HEK293T (cell line): ENCODE measurements at regions not wholly inside any gene's neighbourhood (a gene's known extent, or its start where the extent isn't known, plus 50 kb on each side); places are given as distances from the start of the nearest gene placed in this dataset.

Experiments used
- CTCF ChIA-PET: fragments of 350-600 bp; formaldehyde crosslinking; extraction: SDS; loops from one replicate; lab custom pipeline; 2021; ENCODE audit warnings: antibody characterized with exemption, inconsistent platforms; lab: Yijun Ruan, JAX
- POLR2A ChIA-PET: fragments of 350-600 bp; formaldehyde crosslinking; extraction: SDS; loops from one replicate; lab custom pipeline; 2020; ENCODE audit warnings: antibody characterized with exemption, inconsistent platforms; lab: Yijun Ruan, JAX
- DNase-seq: peaks from one replicate; pipeline ENCODE4 v3.0.0; 2012; ENCODE audit warnings: mixed read lengths; ENCODE audit errors: extremely low spot score
- ARNT ChIP-seq: fragments of 450-650 bp; IDR thresholded peaks from 2 replicates; pipeline ENCODE4 v1.6.1; 2017; ENCODE audit warnings: mild to moderate bottlenecking
- BHLHE40 ChIP-seq: fragments of 450-650 bp; IDR thresholded peaks from 2 replicates; pipeline ENCODE4 v1.6.1; 2016; ENCODE audit warnings: mild to moderate bottlenecking, moderate library complexity, borderline replicate concordance
- CTBP1 ChIP-seq: fragments of 450-650 bp; IDR thresholded peaks from 2 replicates; pipeline ENCODE4 v1.6.1; 2016; ENCODE audit warnings: borderline replicate concordance
- ELF4 ChIP-seq: fragments of 450-650 bp; IDR thresholded peaks from 2 replicates; pipeline ENCODE4 v1.6.1; 2017; ENCODE audit warnings: antibody characterized with exemption
- FOXA1 ChIP-seq: fragments of 450-650 bp; IDR thresholded peaks from 2 replicates; pipeline ENCODE4 v1.6.1; 2016; ENCODE audit warnings: mild to moderate bottlenecking
- FOXK2 ChIP-seq: fragments of 450-650 bp; IDR thresholded peaks from 2 replicates; pipeline ENCODE4 v1.6.1; 2016; ENCODE audit warnings: mild to moderate bottlenecking
- FOXM1 ChIP-seq: fragments of 450-650 bp; IDR thresholded peaks from 2 replicates; pipeline ENCODE4 v1.6.1; 2017; ENCODE audit warnings: mild to moderate bottlenecking, borderline replicate concordance
- HDGF ChIP-seq: fragments of 450-650 bp; IDR thresholded peaks from 2 replicates; pipeline ENCODE4 v1.6.1; 2017; ENCODE audit warnings: antibody characterized with exemption, borderline replicate concordance
- L3MBTL2 ChIP-seq: fragments of 450-650 bp; conservative IDR thresholded peaks from 2 replicates; pipeline ENCODE4 v1.6.1; 2016; ENCODE audit warnings: mild to moderate bottlenecking
- LEF1 ChIP-seq: fragments of 450-650 bp; IDR thresholded peaks from 2 replicates; pipeline ENCODE4 v1.6.1; 2017; ENCODE audit warnings: mild to moderate bottlenecking, borderline replicate concordance
- NFRKB ChIP-seq: fragments of 450-650 bp; IDR thresholded peaks from 2 replicates; pipeline ENCODE4 v1.6.1; 2016; ENCODE audit warnings: mild to moderate bottlenecking, moderate library complexity
- SP1 ChIP-seq: fragments of 450-650 bp; IDR thresholded peaks from 2 replicates; pipeline ENCODE4 v1.6.1; 2017
- SUZ12 ChIP-seq: fragments of 450-650 bp; IDR thresholded peaks from 2 replicates; pipeline ENCODE4 v1.6.1; 2016; ENCODE audit warnings: mild to moderate bottlenecking
- TARDBP ChIP-seq: fragments of 450-650 bp; IDR thresholded peaks from 2 replicates; pipeline ENCODE4 v1.6.1; 2016
- ZNF384 ChIP-seq: fragments of 450-650 bp; IDR thresholded peaks from 2 replicates; pipeline ENCODE4 v1.6.1; 2016
- TF ChIP-seq, protein P1 (sequence below): fragments of 450-650 bp; IDR thresholded peaks from 2 replicates; pipeline ENCODE4 v1.6.1; 2016

DNA sequence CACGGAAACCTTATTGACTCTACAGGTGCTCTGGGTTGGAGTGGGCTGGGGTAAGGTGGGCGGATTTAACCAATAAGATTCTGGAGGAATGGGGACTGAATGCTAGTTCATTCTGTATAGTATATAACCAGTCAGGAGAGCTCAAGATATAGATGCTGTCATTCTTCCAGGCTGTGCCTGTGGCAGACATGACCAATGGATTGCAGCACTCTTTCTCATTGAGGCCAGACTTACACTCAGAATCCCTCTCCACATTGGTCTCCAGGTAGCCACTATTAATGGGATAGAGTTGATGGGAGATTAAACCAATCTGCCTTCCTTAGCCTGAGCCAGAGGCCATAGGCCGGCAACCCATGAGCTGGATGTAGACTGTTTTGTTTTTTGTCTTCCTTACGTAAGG, 82.8 kb upstream of the MEF2A start:
- TF ChIP-seq LEF1 (no peak), ZNF384 (no peak), ARNT (no peak), TARDBP (no peak), BHLHE40 (no peak), SUZ12 (no peak), FOXM1 (no peak), ELF4 (no peak), NFRKB (no peak), SP1 (no peak), FOXK2 (no peak), HDGF (no peak), CTBP1 (no peak), L3MBTL2 (no peak), FOXA1 (no peak)
- TF ChIP-seq, protein P1, sequence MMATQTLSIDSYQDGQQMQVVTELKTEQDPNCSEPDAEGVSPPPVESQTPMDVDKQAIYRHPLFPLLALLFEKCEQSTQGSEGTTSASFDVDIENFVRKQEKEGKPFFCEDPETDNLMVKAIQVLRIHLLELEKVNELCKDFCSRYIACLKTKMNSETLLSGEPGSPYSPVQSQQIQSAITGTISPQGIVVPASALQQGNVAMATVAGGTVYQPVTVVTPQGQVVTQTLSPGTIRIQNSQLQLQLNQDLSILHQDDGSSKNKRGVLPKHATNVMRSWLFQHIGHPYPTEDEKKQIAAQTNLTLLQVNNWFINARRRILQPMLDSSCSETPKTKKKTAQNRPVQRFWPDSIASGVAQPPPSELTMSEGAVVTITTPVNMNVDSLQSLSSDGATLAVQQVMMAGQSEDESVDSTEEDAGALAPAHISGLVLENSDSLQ = no peak
- no peak for DNase-seq
- POLR2A ChIA-PET = no interaction called here
- CTCF ChIA-PET = interaction anchor here (0.7 kb wide), 1 partner anchor 464 kb away, joined by 3 read pairs; no protein-coding TSS in a partner anchor

DNA sequence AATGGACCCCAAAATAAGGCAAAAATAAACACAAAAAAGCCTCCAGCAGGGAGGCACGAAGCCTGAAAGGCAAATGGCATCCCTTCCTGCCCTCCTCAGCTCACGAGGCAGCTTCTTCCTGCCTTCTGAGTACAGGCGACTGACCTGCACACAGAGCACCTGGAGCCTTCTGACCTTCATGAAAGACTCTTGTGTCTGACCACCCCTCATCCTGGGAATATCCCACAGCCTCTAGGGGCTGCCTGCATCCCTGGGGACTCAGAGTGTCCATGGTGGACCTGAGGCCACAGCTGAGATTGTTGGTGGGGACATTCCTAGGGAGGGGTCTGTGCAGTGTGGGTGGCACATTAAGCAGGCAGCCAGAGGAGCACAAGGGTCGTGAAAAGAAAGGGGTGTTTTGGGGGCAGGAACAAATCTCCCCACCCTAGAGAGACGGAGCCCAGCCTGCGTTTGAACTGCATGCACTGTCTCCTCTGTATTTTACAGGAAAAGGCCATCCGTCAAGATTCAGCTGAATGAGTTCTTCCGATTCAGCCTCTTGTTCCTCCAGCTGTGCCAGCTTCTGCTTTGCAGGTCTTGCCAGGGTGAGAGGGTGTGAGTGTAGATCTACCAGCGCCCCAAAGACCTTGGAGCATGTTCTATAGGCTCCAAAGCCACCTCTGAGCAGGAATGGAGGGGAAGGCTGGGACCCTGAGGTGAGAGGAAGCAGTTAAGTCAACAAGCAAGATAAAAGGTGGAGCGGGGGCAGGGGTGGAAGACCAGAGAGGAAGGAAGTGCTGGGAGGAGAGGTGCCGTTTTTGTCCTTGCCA, 80.4 kb upstream of the MEF2A start:
- TF ChIP-seq FOXK2 = no peak
- no peak for DNase-seq
- ChIA-PET CTCF (interaction anchor here (0.6 kb wide), 1 partner anchor 10 kb away, joined by 4 read pairs; no protein-coding TSS in a partner anchor), POLR2A (interaction anchor here (0.7 to 1.1 kb wide), 3 partner anchors 13 to 248 kb away, joined by 3 read pairs; partner anchors contain the start of gene LYSMD4)

DNA sequence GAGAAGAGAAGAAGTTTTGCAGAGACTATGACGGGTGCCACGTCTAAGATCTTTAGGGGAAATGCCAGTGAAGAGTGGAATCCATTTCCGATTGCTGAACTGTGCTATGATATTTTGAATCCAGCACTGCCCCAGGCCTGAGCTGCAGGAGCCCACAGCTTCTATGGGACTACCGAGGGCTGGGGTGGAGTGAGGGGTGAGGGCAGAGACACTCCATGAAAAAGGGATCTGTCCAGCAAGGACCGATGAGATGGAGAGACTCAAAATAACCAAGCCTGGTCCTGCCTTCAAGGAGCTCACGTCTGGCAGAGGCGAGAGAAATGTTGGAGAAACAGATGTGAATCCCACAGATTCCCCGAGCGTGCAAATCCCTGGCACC, 79.8 kb upstream of the MEF2A start:
- CTCF ChIA-PET = interaction anchor here (0.6 kb wide), 1 partner anchor 11 kb away, joined by 4 read pairs; no protein-coding TSS in a partner anchor
- TF ChIP-seq BHLHE40 (no peak), FOXM1 (no peak), ZNF384 (no peak), TARDBP (no peak), SP1 (no peak), FOXA1 (no peak), FOXK2 (no peak), ARNT (no peak), LEF1 (no peak), L3MBTL2 (no peak), ELF4 (no peak), NFRKB (no peak), HDGF (no peak), CTBP1 (no peak), SUZ12 (no peak)
- TF ChIP-seq, protein P1 = no peak
- no peak for DNase-seq
- POLR2A ChIA-PET = interaction anchor here (0.7 to 1.6 kb wide), 4 partner anchors 13 to 247 kb away, joined by 3 to 4 read pairs (median 3); partner anchors contain the start of genes LYSMD4 and MEF2A

DNA sequence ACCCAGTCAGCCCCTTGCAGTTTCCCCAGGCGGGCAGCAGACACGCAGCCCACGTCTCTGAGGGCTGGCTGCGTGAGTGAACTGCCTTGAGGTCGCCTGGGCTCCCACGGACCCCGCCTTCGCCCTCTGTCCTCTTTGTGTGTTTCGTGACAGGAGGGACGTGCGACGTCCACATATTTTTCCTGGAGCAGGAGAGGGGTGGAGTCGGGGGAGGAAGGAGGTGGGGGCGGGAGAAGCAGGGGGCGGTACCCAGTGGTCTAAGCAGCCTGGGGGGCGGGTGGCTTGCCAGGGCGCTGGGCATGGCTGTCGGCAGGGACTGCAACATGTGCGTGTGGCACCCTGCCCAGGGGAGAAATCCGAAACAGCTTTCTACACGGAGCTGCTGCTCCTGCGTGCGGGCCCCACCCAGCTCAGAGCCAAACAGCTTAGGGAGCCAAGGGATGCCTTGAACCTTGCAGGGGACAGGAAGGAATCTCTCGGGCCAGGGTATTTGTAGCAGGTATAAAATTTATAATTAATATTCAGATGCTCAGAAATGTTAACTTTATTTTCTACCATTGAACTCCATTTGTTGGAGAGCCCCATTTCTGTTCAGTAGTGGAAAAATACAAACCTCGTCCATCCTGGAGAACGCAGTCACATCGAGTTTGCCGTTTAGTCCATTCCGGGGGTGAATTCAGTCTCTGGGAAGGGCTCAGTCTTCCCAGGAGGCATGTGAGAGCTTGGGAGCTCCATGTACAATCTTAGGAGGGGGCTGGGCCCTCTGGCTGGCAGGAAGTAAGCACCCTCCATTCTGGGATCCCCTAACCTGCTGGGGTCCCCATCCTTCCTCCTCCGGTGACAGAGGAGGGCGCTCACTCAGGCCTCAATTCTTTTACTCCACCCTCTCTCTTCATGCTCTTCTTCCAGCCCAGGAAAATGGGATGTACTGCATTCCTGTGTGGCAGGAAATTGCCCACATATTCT, 79.1 kb upstream of the MEF2A start:
- POLR2A ChIA-PET = interaction anchor here (1.1 to 1.6 kb wide), 3 partner anchors 8 to 79 kb away, joined by 3 to 4 read pairs (median 3); partner anchors contain the start of gene MEF2A
- peak; percentile 60 for DNase-seq
- TF ChIP-seq L3MBTL2 = peak; percentile 68
- no peak for TF ChIP-seq BHLHE40
- TF ChIP-seq ARNT = no peak
- CTCF ChIA-PET = interaction anchor here (0.6 kb wide), 2 partner anchors 12 to 14 kb away, joined by 3 to 4 read pairs; no protein-coding TSS in a partner anchor

DNA sequence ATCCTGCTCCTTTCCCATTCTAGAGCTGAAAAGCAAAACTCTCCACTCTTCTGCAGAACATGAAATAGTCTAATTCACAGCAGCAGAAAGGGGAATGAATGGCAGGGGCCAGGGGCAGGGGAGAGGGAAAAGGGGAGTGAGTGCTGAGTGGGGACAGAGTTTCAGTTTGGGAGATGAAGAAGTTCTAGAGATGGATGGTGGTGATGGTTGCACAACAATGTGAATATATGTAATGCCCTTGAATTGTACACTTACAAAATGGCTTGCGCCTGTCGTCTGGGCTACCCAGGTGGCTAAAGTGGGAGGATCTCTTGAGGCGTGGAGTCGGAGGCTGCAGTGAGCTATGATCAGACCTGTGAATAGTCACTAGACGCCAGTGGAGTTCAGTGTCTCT, 78.5 kb upstream of the MEF2A start:
- POLR2A ChIA-PET = interaction anchor here (1.3 to 1.6 kb wide), 2 partner anchors 9 to 78 kb away, joined by 3 to 4 read pairs; partner anchors contain the start of gene MEF2A
- TF ChIP-seq ELF4 (no peak), CTBP1 (no peak), BHLHE40 (no peak), ARNT (no peak), TARDBP (no peak), L3MBTL2 (no peak), FOXK2 (no peak), NFRKB (no peak)
- TF ChIP-seq, protein P1 = no peak
- DNase-seq = no peak
- CTCF ChIA-PET = interaction anchor here (0.6 to 0.7 kb wide), 2 partner anchors 14 to 115 kb away, joined by 3 to 4 read pairs; no protein-coding TSS in a partner anchor
